Thyroid gland (tissue), 4 donors: ENCODE measurements at regions not wholly inside any gene's neighbourhood (a gene's known extent, or its start where the extent isn't known, plus 50 kb on each side); places are given as distances from the start of the nearest gene placed in this dataset.

Experiments
- DNase-seq, 2 donors: peaks; one replicate each; pipeline ENCODE4 v3.0.0-alpha.2; 2019
- H3K27ac ChIP-seq, 3 donors: fragments of 200-600 bp; sonication (generic); 1 replicate in 2 of 3; 2 replicates in 1 of 3; pipeline ENCODE4 v1.5.1; 2016 to 2019; ENCODE audit warnings: mild to moderate bottlenecking in 1 of 3, moderate library complexity in 1 of 3
- H3K27me3 ChIP-seq: fragments of 200-600 bp; sonication (generic); one replicate; pipeline ENCODE4 v1.5.1; 2019
- H3K36me3 ChIP-seq, 2 donors: fragments of 200-600 bp; sonication (generic); one replicate each; pipeline ENCODE4 v1.5.1; 2016 to 2019
- H3K4me1 ChIP-seq, 2 donors: fragments of 200-600 bp; sonication (generic); one replicate each; pipeline ENCODE4 v1.5.1; 2017 to 2019
- H3K4me3 ChIP-seq, 3 donors: fragments of 200-600 bp; sonication (generic); replicated peaks in 1 of 3; 1 replicate in 2 of 3; 2 replicates in 1 of 3; pipeline ENCODE4 v1.5.1; 2016; ENCODE audit warnings: mild to moderate bottlenecking in 1 of 3
- H3K9me3 ChIP-seq: fragments of 200-600 bp; sonication (generic); one replicate; pipeline ENCODE4 v1.5.1; 2017
- POLR2A ChIP-seq, 2 donors: fragments of 450-650 bp; IDR thresholded peaks; one replicate each; pipeline ENCODE4 v1.6.1; 2017; ENCODE audit warnings: antibody characterized with exemption in 2 of 2, mild to moderate bottlenecking in 2 of 2, moderate library complexity in 1 of 2
- WGBS, 2 donors: methylation state at CpG; one replicate each; pipeline ENCODE4 v1.1.5; 2017; 5-methylcytosine and 5-hydroxymethylcytosine counted together
- intact Hi-C: fragments of 100-400 bp; cut with DNase I; formaldehyde crosslinking; loops from one replicate; pipeline ENCODE4 v1.15.1; 2023
- TF ChIP-seq, protein P1 (sequence below), 6 experiments: fragments of 200-600 bp in 3 of 6; fragments of 450-650 bp in 3 of 6; sonication (generic) in 3 of 6; IDR thresholded peaks; one replicate each; pipeline ENCODE4 v1.5.1; 2016 to 2019; ENCODE audit warnings: antibody characterized with exemption in 6 of 6, mild to moderate bottlenecking in 2 of 6, inconsistent platforms in 1 of 6, moderate library complexity in 1 of 6

- WGBS, 2 donors: 84 to 86% methylated on average over 8 of the region's 8 CpGs
- Histone ChIP-seq H3K4me1 (peaks cover 0 to 21% of the 10 kb centered on the region in 2 donors), H3K27me3 (no peaks in the 10 kb centered on the region), H3K9me3 (no peaks in the 10 kb centered on the region), H3K4me3 (no peak overlapping the region), H3K27ac (no peak overlapping the region), H3K36me3 (no peaks in the 10 kb centered on the region)
- TF ChIP-seq POLR2A (IDR thresholded peaks at IDR 0.05): no peak
- TF ChIP-seq, protein P1, sequence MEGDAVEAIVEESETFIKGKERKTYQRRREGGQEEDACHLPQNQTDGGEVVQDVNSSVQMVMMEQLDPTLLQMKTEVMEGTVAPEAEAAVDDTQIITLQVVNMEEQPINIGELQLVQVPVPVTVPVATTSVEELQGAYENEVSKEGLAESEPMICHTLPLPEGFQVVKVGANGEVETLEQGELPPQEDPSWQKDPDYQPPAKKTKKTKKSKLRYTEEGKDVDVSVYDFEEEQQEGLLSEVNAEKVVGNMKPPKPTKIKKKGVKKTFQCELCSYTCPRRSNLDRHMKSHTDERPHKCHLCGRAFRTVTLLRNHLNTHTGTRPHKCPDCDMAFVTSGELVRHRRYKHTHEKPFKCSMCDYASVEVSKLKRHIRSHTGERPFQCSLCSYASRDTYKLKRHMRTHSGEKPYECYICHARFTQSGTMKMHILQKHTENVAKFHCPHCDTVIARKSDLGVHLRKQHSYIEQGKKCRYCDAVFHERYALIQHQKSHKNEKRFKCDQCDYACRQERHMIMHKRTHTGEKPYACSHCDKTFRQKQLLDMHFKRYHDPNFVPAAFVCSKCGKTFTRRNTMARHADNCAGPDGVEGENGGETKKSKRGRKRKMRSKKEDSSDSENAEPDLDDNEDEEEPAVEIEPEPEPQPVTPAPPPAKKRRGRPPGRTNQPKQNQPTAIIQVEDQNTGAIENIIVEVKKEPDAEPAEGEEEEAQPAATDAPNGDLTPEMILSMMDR (IDR thresholded peaks at IDR 0.05): no peak
- no peak for DNase-seq
- intact Hi-C loops: no loop called here
Observed at GRCh38 chr1:47590523-47591225, 152.8 kb downstream of the FOXD2 start.

GRCh38 chr1:47591801-47592200 lies 154.0 kb downstream of the FOXD2 start:
- DNase-seq: no peak
- TF ChIP-seq POLR2A (IDR thresholded peaks at IDR 0.05): no peak
- TF ChIP-seq, protein P1 (IDR thresholded peaks at IDR 0.05): no peak
- intact Hi-C loops: no loop called here
- Histone ChIP-seq H3K36me3 (no peaks in the 10 kb centered on the region), H3K4me3 (no peak overlapping the region), H3K4me1 (peaks cover 0 to 21% of the 10 kb centered on the region in 2 donors), H3K27me3 (no peaks in the 10 kb centered on the region), H3K27ac (no peak overlapping the region), H3K9me3 (no peaks in the 10 kb centered on the region)
- WGBS, 2 donors: 86 to 96% methylated on average over 7 of the region's 7 CpGs

DNA sequence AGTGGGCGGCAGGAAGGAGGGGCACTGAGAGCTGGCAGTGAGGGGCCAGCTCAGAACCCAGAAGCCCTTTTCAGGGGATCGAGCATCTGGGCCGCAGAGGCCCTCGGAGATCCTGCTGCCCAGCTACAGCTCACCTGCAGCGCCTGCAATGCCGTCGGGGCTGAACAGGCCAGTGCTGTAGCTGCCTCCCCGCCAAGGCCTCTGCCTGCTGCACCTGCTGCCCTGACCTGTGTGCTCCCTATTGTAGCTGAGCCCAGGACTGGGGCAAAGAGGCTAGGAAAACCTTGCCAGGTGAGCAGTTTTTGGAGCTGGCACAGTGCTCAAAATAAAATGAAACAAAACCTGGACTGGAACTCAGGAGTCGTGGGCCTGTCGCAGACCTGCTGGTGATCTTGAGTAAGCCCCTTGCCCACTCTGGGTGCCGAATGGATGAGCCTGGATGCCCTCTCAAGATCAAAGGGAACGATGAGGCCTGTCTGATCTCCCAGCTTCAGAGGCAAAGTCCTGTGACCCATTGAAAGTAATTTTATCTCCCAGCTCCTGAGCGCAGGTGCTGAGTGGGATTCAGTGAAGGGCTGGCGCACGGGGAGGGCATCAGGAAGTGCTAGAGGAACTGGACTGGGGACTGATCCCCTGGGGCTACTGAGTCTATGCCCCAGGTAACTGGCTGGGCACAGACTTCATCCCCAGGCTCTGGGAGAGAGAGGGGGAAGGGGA lies 154.6 kb downstream of the FOXD2 start:
- TF ChIP-seq POLR2A (IDR thresholded peaks at IDR 0.05): no peak
- TF ChIP-seq, protein P1 (IDR thresholded peaks at IDR 0.05): no peak
- Histone ChIP-seq H3K4me3 (no peak overlapping the region), H3K9me3 (no peaks in the 10 kb centered on the region), H3K27ac (no peak overlapping the region), H3K4me1 (peaks cover 0 to 21% of the 10 kb centered on the region in 2 donors), H3K36me3 (no peaks in the 10 kb centered on the region), H3K27me3 (no peaks in the 10 kb centered on the region)
- WGBS, 2 donors: 68 to 80% methylated on average over 6 to 14 of the region's 15 CpGs
- intact Hi-C loops: no loop called here
- DNase-seq: no peak

DNA sequence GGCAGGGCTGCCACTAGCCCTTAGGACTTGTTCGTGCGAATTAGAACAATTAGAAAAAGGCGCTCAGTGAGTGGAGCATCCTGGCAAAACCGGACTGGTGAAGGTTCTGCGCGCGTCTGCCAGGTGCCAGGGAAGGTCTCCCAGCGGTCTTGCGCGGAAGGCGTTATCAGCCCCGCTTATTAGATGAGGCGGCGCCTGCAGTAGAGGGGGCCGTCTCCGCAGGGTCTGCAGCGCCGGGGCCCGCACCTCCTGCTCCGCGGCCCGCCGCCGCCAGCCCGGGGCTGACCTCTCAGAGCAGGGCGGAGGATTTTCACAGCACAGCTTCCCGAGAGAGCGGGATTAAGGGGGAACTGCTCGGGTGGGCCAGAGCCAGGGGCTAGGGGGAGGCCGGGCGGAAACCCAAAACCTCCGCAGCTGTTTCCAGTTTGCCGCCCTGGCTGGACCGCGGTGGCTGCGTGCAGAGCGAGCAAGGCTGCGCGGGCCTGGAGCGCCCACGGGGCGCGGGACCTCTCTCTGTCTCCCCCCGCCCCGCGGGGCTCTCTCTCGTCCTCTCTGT lies 155.2 kb downstream of the FOXD2 start:
- H3K4me1 ChIP-seq: peaks cover 0 to 17% of the 10 kb centered on the region in 2 donors
- intact Hi-C loops: no loop called here
- H3K36me3 ChIP-seq: no peaks in the 10 kb centered on the region
- DNase-seq: no peak
- no peaks in the 10 kb centered on the region for H3K27me3 ChIP-seq
- H3K9me3 ChIP-seq: no peaks in the 10 kb centered on the region
- H3K4me3 ChIP-seq: no peak overlapping the region
- H3K27ac ChIP-seq: no peak overlapping the region
- WGBS, 2 donors: 7 to 20% methylated on average over 26 to 29 of the region's 47 CpGs
- TF ChIP-seq, protein P1 (IDR thresholded peaks at IDR 0.05): no peak
- TF ChIP-seq POLR2A (IDR thresholded peaks at IDR 0.05): no peak
